Activated T-helper 17 cell treated with anti-CD3 and anti-CD28 coated beads, Interleukin-2, amount 50 U/mL, for 72 hours (primary cell): ENCODE measurements at regions not wholly inside any gene's neighbourhood (a gene's known extent, or its start where the extent isn't known, plus 50 kb on each side); places are given as distances from the start of the nearest gene placed in this dataset.

Source experiments
- ATAC-seq: fragments of 150-1000 bp; cut with Tn5 transposase; replicated peaks from 2 replicates; pipeline ENCODE4 v1.10.0; 2021; ENCODE audit warnings: mild to moderate bottlenecking, moderate library complexity
- H3K27ac Mint-ChIP-seq: one replicate; pipeline ENCODE4 v1.8.0; 2022; ENCODE audit warnings: mixed read lengths
- H3K27me3 Mint-ChIP-seq: one replicate; pipeline ENCODE4 v1.8.0; 2022; ENCODE audit warnings: mixed read lengths
- H3K36me3 Mint-ChIP-seq: one replicate; pipeline ENCODE4 v1.8.0; 2022; ENCODE audit warnings: low read depth, mild to moderate bottlenecking, mixed read lengths
- H3K4me1 Mint-ChIP-seq: one replicate; pipeline ENCODE4 v1.8.0; 2022; ENCODE audit warnings: mixed read lengths
- H3K4me3 Mint-ChIP-seq: one replicate; pipeline ENCODE4 v1.8.0; 2022; ENCODE audit warnings: mild to moderate bottlenecking, mixed read lengths
- H3K9me3 Mint-ChIP-seq: one replicate; pipeline ENCODE4 v1.8.0; 2022; ENCODE audit warnings: mixed read lengths

DNA sequence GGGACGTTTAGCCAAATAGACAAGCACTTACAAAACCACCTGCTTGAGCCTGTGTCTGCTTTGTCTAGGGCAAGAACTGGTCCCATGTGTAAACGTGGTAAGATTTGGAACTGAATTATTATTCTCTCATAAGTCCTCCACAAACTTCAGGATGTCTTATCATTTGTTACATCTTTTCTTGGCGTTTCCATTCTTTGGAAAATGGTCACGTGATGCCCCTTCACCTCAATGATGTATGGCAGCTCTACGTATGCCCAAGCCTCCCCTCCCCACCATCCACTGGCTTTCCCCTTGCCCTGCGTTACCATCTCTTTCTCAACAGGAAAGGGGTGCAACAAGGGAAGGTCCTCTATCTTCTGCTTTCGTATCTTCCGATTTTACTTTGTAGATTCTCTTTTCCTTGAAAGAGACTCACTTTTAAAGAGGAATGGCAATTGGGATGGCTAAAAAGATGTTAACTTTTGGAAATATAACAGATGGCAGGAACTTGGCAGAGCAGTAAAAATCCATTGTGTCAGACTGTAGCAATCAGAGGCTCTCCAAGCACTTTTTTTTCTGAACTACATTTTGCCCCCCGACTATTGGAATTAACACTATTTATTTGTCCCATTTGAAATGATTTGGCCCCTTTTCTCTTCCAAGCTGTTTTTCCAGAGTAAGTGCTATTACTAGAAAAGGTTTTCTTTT, 117.6 kb downstream of the FAT3 start:
- Mint-ChIP-seq H3K4me1 (no peaks in the 10 kb centered on the region), H3K27ac (no peak overlapping the region), H3K36me3 (no peaks in the 10 kb centered on the region), H3K27me3 (peaks cover 6% of the 10 kb centered on the region), H3K9me3 (peaks cover 12% of the 10 kb centered on the region), H3K4me3 (no peak overlapping the region)
- no peak for ATAC-seq

GRCh38 chr11:92342886-92343285, 118.3 kb downstream of the FAT3 start:
- peaks cover 13% of the 10 kb centered on the region for H3K9me3 Mint-ChIP-seq
- H3K4me1 Mint-ChIP-seq, result no peaks in the 10 kb centered on the region
- peaks cover 6% of the 10 kb centered on the region for H3K27me3 Mint-ChIP-seq
- ATAC-seq, result no peak
- H3K27ac Mint-ChIP-seq, result no peak overlapping the region
- H3K36me3 Mint-ChIP-seq, result no peaks in the 10 kb centered on the region
- no peak overlapping the region for H3K4me3 Mint-ChIP-seq

DNA sequence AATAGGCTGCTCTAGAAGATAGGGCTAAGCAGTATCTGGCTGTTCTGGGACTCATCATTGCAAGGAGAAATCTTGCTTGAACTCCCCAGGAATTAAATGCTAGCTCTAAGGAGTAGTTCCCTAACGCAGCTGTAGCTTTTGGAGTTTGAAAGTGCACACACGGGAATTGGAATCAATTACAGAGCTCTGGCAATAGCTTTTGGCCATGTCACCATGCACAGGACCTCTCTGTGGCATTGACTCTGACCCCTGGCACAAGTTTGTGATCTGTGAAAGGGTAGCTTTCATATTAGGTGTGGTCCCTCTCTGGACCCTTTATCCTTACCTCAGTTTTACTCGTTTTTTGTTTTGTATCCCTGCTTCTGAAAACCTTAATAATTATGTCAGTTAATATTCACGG, 121.6 kb downstream of the FAT3 start:
- ATAC-seq, result no peak
- Mint-ChIP-seq H3K27ac (no peak overlapping the region), H3K36me3 (no peaks in the 10 kb centered on the region), H3K4me1 (no peaks in the 10 kb centered on the region), H3K4me3 (no peak overlapping the region), H3K9me3 (peaks cover 6% of the 10 kb centered on the region), H3K27me3 (no peaks in the 10 kb centered on the region)

GRCh38 chr11:92347454-92347853, 122.8 kb downstream of the FAT3 start:
- no peak for ATAC-seq
- H3K36me3 Mint-ChIP-seq, result no peaks in the 10 kb centered on the region

DNA sequence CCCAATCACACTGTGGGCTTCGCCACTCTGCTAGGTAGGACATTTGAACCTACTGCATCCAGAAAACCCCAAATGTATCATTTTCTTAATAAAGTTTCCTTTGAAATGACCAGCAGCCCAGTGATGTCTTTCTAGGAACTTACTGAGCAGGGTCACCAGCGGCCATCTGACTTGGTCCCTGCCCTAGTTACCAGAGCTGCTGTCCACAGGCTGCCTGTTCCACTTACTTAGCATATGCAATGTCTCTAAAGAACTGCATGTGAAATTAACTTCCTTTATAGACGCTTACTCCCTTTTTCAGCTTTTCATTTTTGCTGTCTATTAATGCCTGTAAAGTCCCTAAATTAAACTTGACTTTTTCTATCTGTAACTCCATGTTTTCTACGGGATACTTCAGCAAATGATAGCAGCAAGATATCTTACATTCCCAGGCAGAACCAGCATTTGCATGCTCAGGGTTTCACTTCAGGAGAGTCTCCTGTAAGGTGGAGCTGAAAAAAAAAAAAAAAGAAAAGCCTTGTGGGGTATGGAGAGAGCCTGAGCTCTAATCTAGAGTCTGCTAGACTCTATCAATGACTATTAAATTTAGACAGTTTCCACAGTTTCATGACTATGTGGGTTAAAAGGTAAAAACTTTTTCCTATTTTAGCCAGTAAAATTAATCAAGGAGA, 125.0 kb downstream of the FAT3 start:
- no peak overlapping the region for H3K27ac Mint-ChIP-seq
- H3K27me3 Mint-ChIP-seq, result no peaks in the 10 kb centered on the region
- no peaks in the 10 kb centered on the region for H3K36me3 Mint-ChIP-seq
- no peak for ATAC-seq
- peaks cover 6% of the 10 kb centered on the region for H3K9me3 Mint-ChIP-seq
- H3K4me3 Mint-ChIP-seq, result no peak overlapping the region
- no peaks in the 10 kb centered on the region for H3K4me1 Mint-ChIP-seq

More at GRCh38 chr11:92347454-92347853, 122.8 kb downstream of the FAT3 start:
- H3K27me3 Mint-ChIP-seq, result no peaks in the 10 kb centered on the region
- no peak overlapping the region for H3K4me3 Mint-ChIP-seq
- no peak overlapping the region for H3K27ac Mint-ChIP-seq
- peaks cover 3% of the 10 kb centered on the region for H3K9me3 Mint-ChIP-seq
- no peaks in the 10 kb centered on the region for H3K4me1 Mint-ChIP-seq

DNA sequence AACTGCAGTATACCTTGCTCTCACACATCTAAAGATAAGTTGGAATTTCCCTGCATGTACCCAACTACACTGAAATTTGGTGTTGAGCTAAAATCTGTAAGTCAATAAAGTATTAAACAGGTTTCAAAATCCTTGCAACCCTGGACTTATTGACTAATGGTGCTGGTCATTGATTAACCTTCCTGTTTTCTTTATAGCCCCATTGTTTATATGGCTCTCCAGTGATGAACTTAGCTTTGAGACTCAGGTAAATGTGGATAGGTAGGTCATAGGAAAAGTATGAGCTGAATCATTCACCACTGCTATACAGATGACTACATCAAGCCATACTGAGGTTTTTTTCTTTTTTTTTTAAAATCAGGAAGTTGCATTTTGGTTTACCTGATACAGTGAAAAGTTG, 132.7 kb downstream of the FAT3 start:
- H3K4me3 Mint-ChIP-seq, result no peak overlapping the region
- ATAC-seq, result peak; percentile 42
- H3K27me3 Mint-ChIP-seq, result no peaks in the 10 kb centered on the region
- H3K4me1 Mint-ChIP-seq, result no peaks in the 10 kb centered on the region
- H3K27ac Mint-ChIP-seq, result no peak overlapping the region
- H3K9me3 Mint-ChIP-seq, result peaks cover 7% of the 10 kb centered on the region
- H3K36me3 Mint-ChIP-seq, result no peaks in the 10 kb centered on the region

DNA sequence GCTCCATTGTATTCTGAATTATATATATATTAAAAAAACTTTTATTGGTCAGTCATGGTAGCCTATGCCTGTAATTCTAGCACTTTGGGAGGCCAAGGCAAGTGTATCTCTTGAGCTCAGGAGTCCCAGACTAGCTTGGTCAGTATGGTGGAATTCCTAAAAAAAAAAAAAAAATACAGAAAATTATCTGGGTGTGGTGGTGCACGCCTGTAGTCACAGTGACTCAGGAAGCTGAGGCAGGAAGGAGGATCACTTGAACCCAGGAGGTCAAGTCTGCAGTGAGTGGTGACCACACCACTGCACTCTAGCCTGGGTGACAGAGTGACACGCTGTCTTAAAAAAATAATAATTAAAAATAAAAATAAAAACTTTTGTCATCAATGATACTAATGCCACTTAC, 133.2 kb downstream of the FAT3 start:
- no peak for ATAC-seq

GRCh38 chr11:92361551-92361950, 136.9 kb downstream of the FAT3 start:
- no peaks in the 10 kb centered on the region for H3K4me1 Mint-ChIP-seq
- no peaks in the 10 kb centered on the region for H3K27me3 Mint-ChIP-seq
- H3K36me3 Mint-ChIP-seq, result no peaks in the 10 kb centered on the region
- no peak overlapping the region for H3K4me3 Mint-ChIP-seq
- no peak for ATAC-seq
- peaks cover 3% of the 10 kb centered on the region for H3K9me3 Mint-ChIP-seq
- no peak overlapping the region for H3K27ac Mint-ChIP-seq

More for the DNA sequence above, 133.2 kb downstream of the FAT3 start:
- no peak overlapping the region for H3K4me3 Mint-ChIP-seq
- no peaks in the 10 kb centered on the region for H3K36me3 Mint-ChIP-seq
- H3K4me1 Mint-ChIP-seq, result no peaks in the 10 kb centered on the region
- no peak overlapping the region for H3K27ac Mint-ChIP-seq
- no peaks in the 10 kb centered on the region for H3K27me3 Mint-ChIP-seq
- H3K9me3 Mint-ChIP-seq, result peaks cover 4% of the 10 kb centered on the region

GRCh38 chr11:92362989-92363388, 138.4 kb downstream of the FAT3 start:
- Mint-ChIP-seq H3K4me1 (no peaks in the 10 kb centered on the region), H3K36me3 (no peaks in the 10 kb centered on the region), H3K27me3 (no peaks in the 10 kb centered on the region), H3K9me3 (peaks cover 3% of the 10 kb centered on the region), H3K4me3 (no peak overlapping the region), H3K27ac (no peak overlapping the region)
- ATAC-seq, result no peak

DNA sequence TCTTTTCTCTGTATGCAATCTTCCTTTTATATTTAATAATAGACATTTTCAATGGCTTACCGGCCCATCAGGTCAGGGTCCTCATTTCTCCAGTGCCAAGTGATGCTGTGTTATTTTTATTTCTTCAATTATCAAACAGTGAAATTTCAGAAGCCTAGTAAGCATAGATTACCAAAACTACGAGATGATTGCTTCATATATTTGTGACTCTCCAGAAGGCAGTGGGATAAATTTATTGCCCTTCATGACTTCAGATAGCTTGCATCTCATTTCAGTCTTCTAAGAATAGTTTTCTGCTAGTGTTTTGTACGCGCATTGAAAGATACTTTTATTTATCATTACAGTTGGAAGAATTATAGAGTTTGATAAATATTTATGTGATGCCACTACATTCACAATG, 139.6 kb downstream of the FAT3 start:
- Mint-ChIP-seq H3K9me3 (peaks cover 3% of the 10 kb centered on the region), H3K27me3 (no peaks in the 10 kb centered on the region), H3K36me3 (no peaks in the 10 kb centered on the region), H3K4me1 (no peaks in the 10 kb centered on the region), H3K27ac (no peak overlapping the region), H3K4me3 (no peak overlapping the region)
- no peak for ATAC-seq

DNA sequence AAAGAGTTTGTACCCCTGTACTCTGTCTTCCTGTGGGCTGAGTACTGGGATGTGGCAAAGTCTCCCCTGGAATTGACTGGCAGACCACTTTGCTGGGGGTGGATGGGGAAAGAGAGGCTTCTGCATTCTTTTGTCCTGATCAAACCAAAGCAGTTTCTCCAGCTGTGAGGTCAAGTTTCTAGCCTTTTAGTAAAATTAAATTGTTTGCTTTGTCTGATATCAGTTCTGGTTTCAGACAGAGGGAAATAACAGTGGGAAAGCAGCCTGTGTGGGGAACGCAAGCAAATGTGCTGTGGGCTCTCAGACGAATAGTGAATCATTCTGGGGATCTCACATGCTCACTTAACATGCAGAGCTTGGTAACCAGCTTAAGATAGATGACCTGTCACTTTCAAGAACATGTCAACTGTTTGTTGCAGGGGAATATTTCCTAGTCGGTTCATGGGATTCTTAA, 151.6 kb downstream of the FAT3 start:
- H3K4me3 Mint-ChIP-seq, result no peak overlapping the region

GRCh38 chr11:92376680-92377079, 152.1 kb downstream of the FAT3 start:
- Mint-ChIP-seq H3K27ac (no peak overlapping the region), H3K4me3 (no peak overlapping the region), H3K36me3 (no peaks in the 10 kb centered on the region), H3K4me1 (no peaks in the 10 kb centered on the region), H3K9me3 (peaks cover 7% of the 10 kb centered on the region), H3K27me3 (no peaks in the 10 kb centered on the region)
- no peak for ATAC-seq

More for the DNA sequence above, 151.6 kb downstream of the FAT3 start:
- Mint-ChIP-seq H3K4me1 (no peaks in the 10 kb centered on the region), H3K36me3 (no peaks in the 10 kb centered on the region), H3K27ac (no peak overlapping the region), H3K27me3 (no peaks in the 10 kb centered on the region), H3K9me3 (peaks cover 7% of the 10 kb centered on the region)
- no peak for ATAC-seq

GRCh38 chr11:92380882-92381281, 156.3 kb downstream of the FAT3 start:
- H3K36me3 Mint-ChIP-seq, result no peaks in the 10 kb centered on the region
- H3K4me1 Mint-ChIP-seq, result no peaks in the 10 kb centered on the region
- no peak for ATAC-seq
- H3K27ac Mint-ChIP-seq, result no peak overlapping the region
- H3K27me3 Mint-ChIP-seq, result no peaks in the 10 kb centered on the region
- peaks cover 7% of the 10 kb centered on the region for H3K9me3 Mint-ChIP-seq
- no peak overlapping the region for H3K4me3 Mint-ChIP-seq

DNA sequence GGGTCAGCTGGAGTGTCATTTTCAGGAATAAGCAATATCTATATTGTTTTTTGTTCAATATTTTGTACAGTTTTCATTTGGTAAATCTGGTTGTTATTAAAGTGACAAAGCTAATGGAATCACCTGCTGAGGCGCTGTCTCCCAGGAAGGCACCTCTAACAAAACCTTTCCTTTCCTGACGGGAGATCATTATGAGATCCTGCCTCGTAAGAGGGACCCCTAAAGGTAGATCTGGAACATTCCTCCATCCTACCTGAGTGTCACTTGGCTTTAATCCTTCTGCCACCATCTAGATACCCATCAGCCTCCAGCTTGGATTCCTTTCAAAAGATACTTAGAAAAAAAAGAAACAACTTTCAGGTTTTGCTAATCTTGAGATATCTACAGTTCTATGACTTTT, 157.7 kb downstream of the FAT3 start:
- H3K9me3 Mint-ChIP-seq, result peaks cover 7% of the 10 kb centered on the region
- H3K27me3 Mint-ChIP-seq, result no peaks in the 10 kb centered on the region
- H3K4me1 Mint-ChIP-seq, result no peaks in the 10 kb centered on the region
- no peaks in the 10 kb centered on the region for H3K36me3 Mint-ChIP-seq
- no peak overlapping the region for H3K4me3 Mint-ChIP-seq
- no peak overlapping the region for H3K27ac Mint-ChIP-seq
- ATAC-seq, result no peak

DNA sequence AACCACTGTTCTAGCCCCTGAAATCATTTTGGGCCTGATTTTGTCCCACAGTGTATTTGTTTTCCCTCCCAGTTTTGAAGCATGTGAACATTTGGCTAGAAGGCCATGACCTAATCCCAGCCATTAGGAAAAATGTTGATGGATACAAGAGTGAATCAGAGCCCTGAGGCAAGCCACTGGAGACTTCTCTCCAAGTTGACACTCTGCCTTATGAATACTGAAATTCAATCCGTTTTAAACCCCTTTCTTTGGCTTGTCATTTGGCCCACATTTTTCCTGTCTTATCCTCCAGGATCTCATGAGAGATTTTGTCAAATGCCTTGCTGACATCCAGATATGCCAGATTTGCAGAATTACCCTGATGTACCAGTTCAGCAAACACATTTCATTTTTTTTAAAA, 158.8 kb downstream of the FAT3 start:
- no peak overlapping the region for H3K27ac Mint-ChIP-seq
- no peak overlapping the region for H3K4me3 Mint-ChIP-seq
- no peak for ATAC-seq
- H3K36me3 Mint-ChIP-seq, result no peaks in the 10 kb centered on the region
- peaks cover 7% of the 10 kb centered on the region for H3K9me3 Mint-ChIP-seq
- no peaks in the 10 kb centered on the region for H3K27me3 Mint-ChIP-seq
- H3K4me1 Mint-ChIP-seq, result no peaks in the 10 kb centered on the region
